SK-N-MC (cell line): ENCODE measurements at regions not wholly inside any gene's neighbourhood (a gene's known extent, or its start where the extent isn't known, plus 50 kb on each side); places are given as distances from the start of the nearest gene placed in this dataset.

ENCODE experiments used
- EZH2 ChIP-seq: fragments of 200-600 bp; sonication (generic); IDR thresholded peaks from one replicate; pipeline ENCODE4 v1.6.1; 2017; ENCODE audit warnings: antibody characterized with exemption
- FOXP2 ChIP-seq: optimal IDR thresholded peaks from 2 replicates; pipeline ENCODE3; 2011; ENCODE audit warnings: mild to moderate bottlenecking, moderate library complexity; ENCODE audit not compliant: insufficient read depth; ENCODE audit errors: extremely low read length, control extremely low read depth
- POLR2AphosphoS5 ChIP-seq: IDR thresholded peaks from 2 replicates; pipeline ENCODE4 v1.6.1; 2012; ENCODE audit warnings: mild to moderate bottlenecking, low read depth, low read length, borderline replicate concordance

DNA sequence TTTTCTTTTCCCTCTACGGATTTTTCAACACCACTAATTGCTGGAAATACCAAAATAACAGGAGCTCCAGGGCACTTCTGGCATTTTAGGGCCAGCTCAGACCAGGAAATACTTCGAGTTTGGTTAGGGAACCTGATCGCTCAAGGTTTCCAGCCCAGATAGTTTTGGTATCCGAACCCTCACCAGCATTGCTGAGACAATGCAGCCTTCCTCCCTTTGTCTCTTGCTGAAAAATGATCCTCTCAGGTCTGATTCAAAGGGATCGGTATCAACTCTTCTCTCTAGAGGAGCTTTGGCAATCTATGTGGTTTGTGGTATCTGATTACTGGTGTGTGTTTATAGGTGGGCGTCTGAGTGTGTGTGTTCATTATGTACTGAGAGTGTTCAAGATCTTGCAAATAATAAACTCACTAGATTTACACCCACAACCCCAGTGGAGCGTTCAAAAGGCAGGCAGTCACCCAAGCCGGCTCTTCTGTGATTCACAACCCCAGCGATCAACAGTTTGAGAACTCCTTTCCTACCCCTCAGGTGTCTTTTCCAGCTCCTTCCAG, 122.8 kb upstream of the EGFLAM start:
- TF ChIP-seq POLR2AphosphoS5 (no peak), EZH2 (no peak), FOXP2 (no peak)
